Spleen (tissue), 11 donors: ENCODE measurements at regions not wholly inside any gene's neighbourhood (a gene's known extent, or its start where the extent isn't known, plus 50 kb on each side); places are given as distances from the start of the nearest gene placed in this dataset.
"Not testable (repeated sequence)": the region's sequence is repeated elsewhere in the genome, so short reads cannot be mapped to it uniquely, and the experiment has no call there.

Experiments
- DNase-seq: peaks from one replicate; pipeline ENCODE4 v3.0.0-alpha.2; 2020
- H3K27ac ChIP-seq, 8 donors: fragments of 200-600 bp; sonication (generic) in 7 of 8; 1 replicate in 4 of 8; 2 replicates in 4 of 8; pipeline versions ENCODE4 v1.5.0 to v1.8.0; 2016 to 2021; ENCODE audit warnings: inconsistent platforms in 4 of 8, mild to moderate bottlenecking in 4 of 8, moderate library complexity in 1 of 8
- H3K27me3 ChIP-seq, 7 donors: fragments of 200-600 bp; sonication (generic) in 6 of 7; replicated peaks in 1 of 7; 1 replicate in 4 of 7; 2 replicates in 3 of 7; pipeline versions ENCODE4 v1.5.0 to v1.8.0; 2016 to 2021; ENCODE audit warnings: inconsistent platforms in 3 of 7, mild to moderate bottlenecking in 1 of 7
- H3K36me3 ChIP-seq, 6 donors: fragments of 200-600 bp; sonication (generic) in 5 of 6; 1 replicate in 4 of 6; 2 replicates in 2 of 6; pipeline versions ENCODE4 v1.5.0 to v1.8.0; 2016 to 2021; ENCODE audit warnings: inconsistent platforms in 2 of 6
- H3K4me1 ChIP-seq, 6 donors: fragments of 200-600 bp; sonication (generic) in 5 of 6; 1 replicate in 3 of 6; 2 replicates in 3 of 6; pipeline versions ENCODE4 v1.5.0 to v1.8.0; 2016 to 2021; ENCODE audit warnings: inconsistent platforms in 3 of 6
- H3K4me3 ChIP-seq, 8 donors: fragments of 200-600 bp; sonication (generic) in 7 of 8; 1 replicate in 4 of 8; 2 replicates in 4 of 8; pipeline versions ENCODE4 v1.5.0 to v1.8.0; 2016 to 2021; ENCODE audit warnings: inconsistent platforms in 4 of 8, mild to moderate bottlenecking in 4 of 8, moderate library complexity in 2 of 8
- H3K9me3 ChIP-seq, 8 donors: fragments of 200-600 bp; sonication (generic) in 7 of 8; 1 replicate in 4 of 8; 2 replicates in 4 of 8; pipeline versions ENCODE4 v1.5.0 to v1.8.0; 2016 to 2021; ENCODE audit warnings: inconsistent platforms in 4 of 8
- POLR2AphosphoS5 ChIP-seq, 3 donors: sonication (generic); formaldehyde crosslinking; IDR thresholded peaks; one replicate each; pipeline ENCODE4 v1.5.1; 2017; ENCODE audit warnings: antibody characterized with exemption in 3 of 3
- WGBS, 5 donors: extraction: QIAGEN DNeasy Blood & Tissue Kit in 3 of 5; methylation state at CpG; one replicate each; pipeline versions ENCODE4 v1.1.5 to v1.1.7; 2013 to 2018; 5-methylcytosine and 5-hydroxymethylcytosine counted together
- intact Hi-C: fragments of 100-400 bp; cut with DNase I; formaldehyde crosslinking; loops from one replicate; pipeline ENCODE4 v1.15.0; 2023; ENCODE audit warnings: low total_unique reads
- donor health status: healthy with polysubstance abuse.
- donor health status: DM: no; HTN: no; CAD: no; lungs with moderate emphysema.
- donor health status: DM: no; HTN: no; CAD: no.
- donor health status: Bipolar disorder and iron deficiency.
- donor health status: healthy.
- donor health status: DM: no; HTN: no; CAD: no.
- donor health status: DM: yes; HTN: yes; CAD: no.

DNA sequence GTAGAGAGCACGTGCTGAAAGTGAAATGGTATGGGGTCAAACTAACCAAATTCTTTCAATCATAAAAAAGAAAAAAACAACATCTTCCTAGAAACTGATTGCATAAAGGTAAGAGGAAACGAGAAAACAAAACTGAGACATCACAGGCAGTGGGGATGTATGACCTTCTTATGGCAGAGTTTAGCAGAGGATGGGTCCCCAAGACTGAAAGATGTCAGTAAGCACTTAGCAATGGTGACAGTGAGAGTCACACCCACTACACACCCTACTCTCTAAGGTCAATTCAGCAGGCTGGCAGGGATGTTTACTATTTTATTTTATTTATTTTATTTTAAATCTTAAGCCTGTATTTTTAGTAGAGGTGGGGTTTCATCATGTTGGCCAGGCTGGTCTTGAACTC, 1672.3 kb downstream of the SPATA31A7 start:
- H3K4me3 ChIP-seq, H3K27ac ChIP-seq, H3K36me3 ChIP-seq, DNase-seq, H3K9me3 ChIP-seq, intact Hi-C loops: not testable (repeated sequence)
- H3K4me1 ChIP-seq: peaks cover 0 to 15% (median 11%) of the 10 kb centered on the region in 6 donors
- whole genome bisulfite sequencing, 5 donors: 72 to 90% (median 76%) methylated on average over 2 of the region's 2 CpGs
- H3K27me3 ChIP-seq: peaks cover 3 to 61% (median 20%) of the 10 kb centered on the region in 7 donors

GRCh38 chr9:62863319-62863718, 1673.5 kb downstream of the SPATA31A7 start:
- DNase-seq: peak; percentile 72
- intact Hi-C loops, H3K27ac ChIP-seq, H3K4me3 ChIP-seq, H3K9me3 ChIP-seq, H3K36me3 ChIP-seq: not testable (repeated sequence)
- WGBS, 5 donors: 47 to 77% (median 70%) methylated on average over 4 of the region's 4 CpGs
- Histone ChIP-seq H3K27me3 (peaks cover 3 to 57% (median 20%) of the 10 kb centered on the region in 7 donors), H3K4me1 (peaks cover 0 to 15% (median 11%) of the 10 kb centered on the region in 6 donors)

DNA sequence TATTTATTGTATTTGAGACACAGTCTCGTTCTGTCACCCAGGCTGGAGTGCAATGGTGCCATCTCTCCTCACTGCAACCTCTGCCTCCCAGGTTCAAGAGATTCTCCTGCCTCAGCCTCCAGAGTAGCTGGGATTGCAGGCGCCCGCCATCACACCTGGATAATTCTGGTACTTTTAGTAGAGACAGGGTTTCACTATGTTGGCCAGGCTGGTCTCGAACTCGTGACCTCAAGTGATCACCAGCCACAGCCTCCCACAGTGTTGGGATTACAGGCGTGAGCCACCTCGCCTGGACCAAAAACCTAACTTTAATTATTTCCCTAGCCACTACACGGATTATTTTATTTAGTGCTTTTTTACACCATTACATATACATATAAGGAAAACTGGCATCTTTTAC, 1674.0 kb downstream of the SPATA31A7 start:
- DNase-seq: peak; percentile 69
- H3K36me3 ChIP-seq, intact Hi-C loops, H3K27ac ChIP-seq, H3K9me3 ChIP-seq: not testable (repeated sequence)
- 79 to 89% (median 83%) methylated on average over 8 of the region's 8 CpGs for WGBS, 5 donors
- H3K4me1 ChIP-seq: peaks cover 0 to 15% (median 11%) of the 10 kb centered on the region in 6 donors
- peaks cover 3 to 55% (median 20%) of the 10 kb centered on the region in 7 donors for H3K27me3 ChIP-seq
- H3K4me3 ChIP-seq: peak overlapping the region in 1 of 8 donors; percentile 44

- H3K36me3 ChIP-seq, H3K9me3 ChIP-seq, intact Hi-C loops: not testable (repeated sequence)
- peak overlapping the region in 5 of 8 donors; percentile 4 to 44 (median 16) for H3K4me3 ChIP-seq
- peaks cover 0 to 15% (median 11%) of the 10 kb centered on the region in 6 donors for H3K4me1 ChIP-seq
- peaks cover 3 to 55% (median 20%) of the 10 kb centered on the region in 7 donors for H3K27me3 ChIP-seq
- TF ChIP-seq POLR2AphosphoS5 (IDR thresholded peaks at IDR 0.05): peak in 1 of 3 donors; percentile 42
- peak overlapping the region in 2 of 8 donors; percentile 14 to 19 for H3K27ac ChIP-seq
- DNase-seq: peak; percentile 87
- WGBS, 5 donors: 27 to 35% (median 30%) methylated on average over 28 of the region's 28 CpGs
Measured at GRCh38 chr9:62864481-62865469, 1674.9 kb downstream of the SPATA31A7 start.

DNA sequence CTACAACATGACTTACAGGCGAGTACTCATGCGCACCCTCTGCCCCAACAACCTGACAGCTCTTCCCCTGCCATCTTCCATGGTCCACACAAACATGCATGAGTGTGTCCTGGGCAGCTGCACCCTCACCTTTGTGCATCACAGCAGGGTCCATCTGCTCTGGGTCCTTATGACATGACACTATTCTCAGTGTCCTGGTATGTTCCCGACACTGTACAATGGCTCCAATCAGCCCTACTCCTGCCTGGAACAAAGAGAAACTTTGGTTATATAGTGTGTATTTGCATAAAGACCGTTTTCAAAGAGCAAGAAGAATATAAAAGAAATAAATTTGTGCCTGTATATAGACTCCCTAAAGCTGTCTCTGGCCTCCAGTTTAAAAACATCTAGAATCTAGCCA, 1679.2 kb downstream of the SPATA31A7 start:
- WGBS, 5 donors: 83 to 89% (median 85%) methylated on average over 2 to 4 of the region's 4 CpGs
- H3K27ac ChIP-seq, H3K4me3 ChIP-seq, H3K36me3 ChIP-seq, H3K4me1 ChIP-seq, DNase-seq, intact Hi-C loops, H3K9me3 ChIP-seq: not testable (repeated sequence)
- peaks cover 0 to 23% (median 6%) of the 10 kb centered on the region in 7 donors for H3K27me3 ChIP-seq

- WGBS, 5 donors: 63 to 89% (median 83%) methylated on average over 1 of the region's 1 CpG
- H3K27ac ChIP-seq, H3K4me1 ChIP-seq, DNase-seq, H3K27me3 ChIP-seq, intact Hi-C loops, H3K4me3 ChIP-seq, H3K36me3 ChIP-seq, H3K9me3 ChIP-seq: not testable (repeated sequence)
Measured at GRCh38 chr9:62871765-62872164, 1681.9 kb downstream of the SPATA31A7 start.

DNA sequence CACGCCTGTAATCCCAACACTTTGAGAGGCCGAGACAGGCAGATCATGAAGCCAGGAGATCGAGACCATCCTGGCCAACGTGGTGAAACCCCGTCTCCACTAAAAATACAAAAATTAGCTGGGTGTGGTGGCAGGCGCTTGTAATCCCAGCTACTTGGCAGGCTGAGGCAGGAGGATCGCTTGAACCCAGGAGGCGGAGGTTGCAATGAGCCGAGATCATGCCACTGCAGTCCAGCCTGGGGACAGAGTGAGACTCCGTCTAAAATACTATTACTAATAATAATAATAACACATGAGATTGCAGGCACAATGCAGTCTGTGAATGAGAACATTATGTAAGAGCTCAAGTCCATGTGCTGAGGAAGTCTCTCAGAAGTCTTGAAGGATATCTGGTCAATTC, 1684.4 kb downstream of the SPATA31A7 start:
- DNase-seq, H3K27me3 ChIP-seq, intact Hi-C loops, H3K4me3 ChIP-seq, H3K9me3 ChIP-seq, H3K4me1 ChIP-seq, H3K36me3 ChIP-seq, H3K27ac ChIP-seq: not testable (repeated sequence)
- 75 to 92% (median 87%) methylated on average over 8 to 10 of the region's 10 CpGs for WGBS, 5 donors

DNA sequence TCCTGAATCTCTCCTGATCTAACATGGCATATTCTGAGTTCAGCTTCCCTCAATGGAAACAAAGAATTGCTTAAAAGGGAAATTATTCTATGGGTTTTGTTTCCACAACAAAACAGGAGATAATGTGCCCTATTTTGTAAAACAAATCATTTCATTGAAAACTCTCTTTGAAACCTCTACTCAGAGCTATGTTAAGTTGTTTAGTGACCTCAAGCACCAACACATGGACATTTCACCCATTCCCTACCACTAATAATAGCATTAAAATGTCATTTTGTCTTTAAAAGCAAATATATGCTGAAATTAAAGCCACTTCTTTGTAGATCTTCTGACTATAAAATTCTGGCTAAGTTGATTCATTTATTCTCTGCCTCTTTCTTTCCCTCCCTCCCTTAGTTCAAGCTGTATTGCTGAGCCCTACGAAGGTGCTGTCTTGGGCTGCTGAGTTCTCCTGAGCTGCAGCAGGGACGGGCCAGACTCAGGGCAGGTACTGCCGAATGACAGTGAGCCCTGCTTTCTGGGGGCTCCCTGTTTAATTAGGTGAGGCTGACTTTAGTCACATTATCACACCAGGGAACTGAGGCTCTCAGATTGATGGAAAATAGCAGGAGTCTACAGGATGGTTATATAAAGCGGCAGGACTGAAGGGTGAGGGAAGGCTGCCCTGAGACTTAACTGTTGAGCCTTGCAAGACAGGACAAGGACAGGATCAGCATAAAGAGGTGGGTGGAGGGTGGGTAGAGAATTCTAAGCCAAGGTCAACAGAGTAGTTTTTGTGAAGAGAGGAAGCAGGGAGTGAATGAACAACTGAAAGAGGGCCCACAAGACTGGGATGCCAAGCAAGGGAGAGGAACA, 1685.1 kb downstream of the SPATA31A7 start:
- H3K27me3 ChIP-seq, H3K9me3 ChIP-seq, H3K4me1 ChIP-seq, H3K27ac ChIP-seq, H3K36me3 ChIP-seq, DNase-seq, H3K4me3 ChIP-seq, intact Hi-C loops: not testable (repeated sequence)
- 82 to 93% (median 87%) methylated on average over 3 to 4 of the region's 4 CpGs for WGBS, 5 donors

GRCh38 chr9:62877552-62877951, 1687.7 kb downstream of the SPATA31A7 start:
- DNase-seq, H3K27me3 ChIP-seq, intact Hi-C loops, H3K27ac ChIP-seq, H3K36me3 ChIP-seq, H3K4me1 ChIP-seq, H3K4me3 ChIP-seq, H3K9me3 ChIP-seq: not testable (repeated sequence)

- intact Hi-C loops, H3K27ac ChIP-seq, H3K4me3 ChIP-seq, H3K4me1 ChIP-seq, H3K9me3 ChIP-seq, H3K36me3 ChIP-seq, H3K27me3 ChIP-seq, DNase-seq: not testable (repeated sequence)
- 68 to 80% (median 72%) methylated on average over 7 of the region's 7 CpGs for WGBS, 5 donors
Measured at GRCh38 chr9:62877987-62878386, 1688.2 kb downstream of the SPATA31A7 start.
